Kidney epithelial cell (primary cell): ENCODE measurements at regions not wholly inside any gene's neighbourhood (a gene's known extent, or its start where the extent isn't known, plus 50 kb on each side); places are given as distances from the start of the nearest gene placed in this dataset.
"Not testable (repeated sequence)": the region's sequence is repeated elsewhere in the genome, so short reads cannot be mapped to it uniquely, and the experiment has no call there.

ENCODE experiments used
- DNase-seq: peaks from one replicate; pipeline ENCODE4 v3.0.0-alpha.2; 2010; ENCODE audit warnings: low read depth
- H3K27me3 ChIP-seq: 2 replicates; pipeline ENCODE4 v1.6.0; 2011; ENCODE audit warnings: low read length; ENCODE audit not compliant: control insufficient read depth, insufficient read depth
- H3K36me3 ChIP-seq: 2 replicates; pipeline ENCODE4 v1.5.1; 2011; ENCODE audit warnings: low read length; ENCODE audit not compliant: control insufficient read depth, insufficient read depth
- H3K4me3 ChIP-seq: 2 replicates; pipeline ENCODE4 v1.5.1; 2011; ENCODE audit warnings: low read depth, mild to moderate bottlenecking, control low read depth, low read length
- CTCF ChIP-seq: IDR thresholded peaks from 2 replicates; pipeline ENCODE4 v1.5.1; 2011; ENCODE audit warnings: mild to moderate bottlenecking, moderate library complexity, low read length, control low read depth, inconsistent platforms; ENCODE audit not compliant: insufficient read depth, poor library complexity, severe bottlenecking

DNA sequence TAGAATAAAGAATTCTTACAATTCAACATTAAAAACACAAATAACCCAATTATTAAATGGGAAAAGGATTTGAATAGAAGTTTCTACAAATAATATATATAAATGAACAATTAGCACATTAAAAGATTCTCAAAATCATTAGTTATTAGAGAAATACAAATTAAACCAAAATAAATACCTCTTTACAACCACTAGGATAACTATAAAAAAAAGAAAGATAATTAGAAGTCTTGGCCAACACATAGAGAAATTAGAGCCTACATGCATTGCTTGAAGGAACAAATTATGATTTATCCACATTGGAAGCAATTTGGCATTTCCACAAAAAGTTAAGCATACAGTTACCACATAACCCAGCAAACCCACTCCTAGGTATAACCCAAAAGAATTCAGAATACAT is 502.3 kb upstream of the UBE2E2 start:
- no peak for TF ChIP-seq CTCF
- Histone ChIP-seq H3K4me3 (no peak overlapping the region), H3K27me3 (no peaks in the 10 kb centered on the region), H3K36me3 (no peaks in the 10 kb centered on the region)
- DNase-seq: no peak

- no peak for TF ChIP-seq CTCF
- H3K36me3 ChIP-seq: no peaks in the 10 kb centered on the region
- no peak for DNase-seq
These were observed 499.0 kb upstream of the UBE2E2 start for GRCh38 chr3:22704166-22704565.

DNA sequence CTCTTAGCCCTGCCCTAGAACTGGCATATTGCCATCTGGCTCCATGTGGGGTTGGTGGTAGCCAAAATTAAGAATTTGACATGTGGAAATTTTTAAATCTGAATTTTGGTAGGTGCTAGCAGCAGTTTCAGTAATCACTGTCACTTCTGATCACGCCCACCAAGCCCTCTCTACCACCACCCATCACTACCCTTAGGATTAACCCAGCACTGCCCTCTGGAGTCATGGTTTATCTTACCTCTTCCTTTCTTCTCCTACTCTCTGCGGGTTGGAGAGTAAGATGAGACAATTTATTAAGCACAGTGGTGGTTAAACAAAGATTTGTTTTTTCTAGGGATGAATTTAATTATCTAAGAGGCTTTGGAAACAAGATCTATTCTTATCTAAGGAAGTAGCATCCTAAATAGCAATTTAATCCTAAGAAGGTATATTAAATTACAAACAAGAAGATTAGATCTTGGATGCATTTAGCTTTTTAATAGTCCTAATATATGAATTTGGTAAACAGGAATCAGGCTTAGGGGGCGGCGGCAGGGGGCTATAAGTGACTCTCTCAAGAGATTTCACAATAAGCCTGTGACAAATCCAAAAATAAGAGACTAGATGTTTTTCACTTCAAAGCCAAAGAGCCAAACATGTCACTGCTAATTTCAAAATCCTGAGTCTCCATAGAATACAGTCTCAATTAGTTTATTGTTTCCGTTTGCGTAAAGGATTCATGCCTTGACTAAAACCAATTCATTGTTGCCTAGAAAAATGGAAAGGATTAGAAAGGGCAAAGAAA is 498.4 kb upstream of the UBE2E2 start:
- no peak for DNase-seq
- Histone ChIP-seq H3K27me3 (no peaks in the 10 kb centered on the region), H3K36me3 (no peaks in the 10 kb centered on the region), H3K4me3 (no peak overlapping the region)
- TF ChIP-seq CTCF: no peak

More at GRCh38 chr3:22704166-22704565, 499.0 kb upstream of the UBE2E2 start:
- Histone ChIP-seq H3K27me3 (no peaks in the 10 kb centered on the region), H3K4me3 (no peak overlapping the region)

- not testable (repeated sequence) for H3K27me3 ChIP-seq, H3K4me3 ChIP-seq, H3K36me3 ChIP-seq, DNase-seq
These were observed 496.2 kb upstream of the UBE2E2 start for GRCh38 chr3:22706922-22707321.

DNA sequence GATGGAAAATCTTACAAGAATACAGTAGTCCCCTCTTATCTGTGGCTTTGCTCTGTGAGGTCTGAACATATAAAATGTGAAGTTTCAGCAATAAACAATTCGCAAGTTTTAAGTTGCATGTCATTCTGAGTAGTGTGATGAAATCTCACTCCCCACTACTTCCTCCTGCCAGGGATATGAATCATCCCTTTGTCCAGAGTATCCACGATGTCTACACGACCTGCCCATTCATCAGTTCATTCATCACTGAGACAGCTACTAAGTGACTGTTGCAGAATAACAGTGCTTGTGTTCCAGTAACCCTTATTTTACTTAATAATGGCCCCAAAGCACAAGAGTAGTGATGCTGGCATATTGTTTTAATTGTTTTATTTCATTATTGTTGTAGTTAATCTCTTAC is 489.2 kb upstream of the UBE2E2 start:
- no peak for TF ChIP-seq CTCF
- Histone ChIP-seq H3K36me3 (no peaks in the 10 kb centered on the region), H3K27me3 (no peaks in the 10 kb centered on the region), H3K4me3 (no peak overlapping the region)
- peak; percentile 86 for DNase-seq

GRCh38 chr3:22714749-22715148 is 488.4 kb upstream of the UBE2E2 start:
- Histone ChIP-seq H3K36me3 (no peaks in the 10 kb centered on the region), H3K4me3 (no peak overlapping the region), H3K27me3 (no peaks in the 10 kb centered on the region)
- no peak for DNase-seq
- TF ChIP-seq CTCF: no peak
